H1 (cell line): ENCODE measurements at regions not wholly inside any gene's neighbourhood (a gene's known extent, or its start where the extent isn't known, plus 50 kb on each side); places are given as distances from the start of the nearest gene placed in this dataset.

ENCODE experiments used
- CBX8 ChIP-seq: fragments of 300-800, 300-1000 bp; sonication (generic); IDR thresholded peaks from 2 replicates; pipeline ENCODE4 v1.7.1; 2016; ENCODE audit warnings: low read depth, low read length, borderline replicate concordance
- CREB1 ChIP-seq: IDR thresholded peaks from 2 replicates; pipeline ENCODE4 v1.6.1; 2012; ENCODE audit warnings: inconsistent platforms
- CTBP2 ChIP-seq: IDR thresholded peaks from 2 replicates; pipeline ENCODE4 v1.7.0; 2011; ENCODE audit warnings: borderline replicate concordance, mild to moderate bottlenecking, moderate library complexity, mixed read lengths, low read length; ENCODE audit not compliant: insufficient read depth, insufficient read length
- E2F6 ChIP-seq: IDR thresholded peaks from 2 replicates; pipeline ENCODE4 v1.6.1; 2012; ENCODE audit warnings: inconsistent platforms
- EGR1 ChIP-seq: IDR thresholded peaks from 2 replicates; pipeline ENCODE4 v1.6.1; 2011; ENCODE audit warnings: low read depth, low read length, borderline replicate concordance
- HDAC6 ChIP-seq: IDR thresholded peaks from one replicate; pipeline ENCODE4 v1.7.1; 2012; ENCODE audit warnings: low read depth, mild to moderate bottlenecking, inconsistent platforms, low read length, moderate library complexity
- KDM5A ChIP-seq: fragments of 200-600 bp; IDR thresholded peaks from 2 replicates; pipeline ENCODE4 v1.7.1; 2012; ENCODE audit warnings: mild to moderate bottlenecking, low read length, inconsistent platforms, mixed read lengths
- MAFK ChIP-seq: IDR thresholded peaks from 2 replicates; pipeline ENCODE4 v1.6.1; 2012; ENCODE audit warnings: low read depth, mild to moderate bottlenecking, improper control_type of control experiment, low read length
- NANOG ChIP-seq: IDR thresholded peaks from 2 replicates; pipeline ENCODE4 v1.6.1; 2011; ENCODE audit warnings: low read length, low read depth, mild to moderate bottlenecking, inconsistent platforms; ENCODE audit not compliant: insufficient read depth, poor library complexity, severe bottlenecking
- POLR2AphosphoS5 ChIP-seq: IDR thresholded peaks from 2 replicates; pipeline ENCODE4 v1.6.1; 2011; ENCODE audit warnings: low read depth, low read length
- RXRA ChIP-seq: IDR thresholded peaks from 2 replicates; pipeline ENCODE4 v1.6.1; 2011; ENCODE audit warnings: low read depth, mild to moderate bottlenecking, low read length, moderate library complexity; ENCODE audit not compliant: insufficient read depth
- SP2 ChIP-seq: IDR thresholded peaks from 2 replicates; pipeline ENCODE4 v1.6.1; 2012; ENCODE audit warnings: mild to moderate bottlenecking, low read length, inconsistent platforms
- SP4 ChIP-seq: IDR thresholded peaks from 2 replicates; pipeline ENCODE4 v1.6.1; 2012; ENCODE audit warnings: low read length, inconsistent platforms
- TBP ChIP-seq: IDR thresholded peaks from 2 replicates; pipeline ENCODE4 v1.6.1; 2011; ENCODE audit warnings: low read depth, low read length, improper control_type of control experiment
- USF2 ChIP-seq: IDR thresholded peaks from 2 replicates; pipeline ENCODE4 v1.6.1; 2011; ENCODE audit warnings: low read length, improper control_type of control experiment
- ZNF274 ChIP-seq: IDR thresholded peaks from 2 replicates; pipeline ENCODE4 v1.7.0; 2012; ENCODE audit warnings: low read length, borderline replicate concordance; ENCODE audit errors: extremely low read depth
- TF ChIP-seq, protein P1 (sequence below): IDR thresholded peaks from 2 replicates; pipeline ENCODE4 v1.6.1; 2012; ENCODE audit warnings: inconsistent platforms
- TF ChIP-seq, protein P2 (sequence below), 3 experiments: IDR thresholded peaks; 1 replicate in 2 of 3; 2 replicates in 1 of 3; pipeline versions ENCODE4 v1.5.1 to v1.6.1; 2011; ENCODE audit warnings: low read length in 3 of 3, mild to moderate bottlenecking in 3 of 3, inconsistent platforms in 2 of 3, low read depth in 1 of 3, moderate library complexity in 1 of 3; ENCODE audit not compliant: insufficient read depth in 1 of 3; ENCODE audit errors: control extremely low read depth in 1 of 3

DNA sequence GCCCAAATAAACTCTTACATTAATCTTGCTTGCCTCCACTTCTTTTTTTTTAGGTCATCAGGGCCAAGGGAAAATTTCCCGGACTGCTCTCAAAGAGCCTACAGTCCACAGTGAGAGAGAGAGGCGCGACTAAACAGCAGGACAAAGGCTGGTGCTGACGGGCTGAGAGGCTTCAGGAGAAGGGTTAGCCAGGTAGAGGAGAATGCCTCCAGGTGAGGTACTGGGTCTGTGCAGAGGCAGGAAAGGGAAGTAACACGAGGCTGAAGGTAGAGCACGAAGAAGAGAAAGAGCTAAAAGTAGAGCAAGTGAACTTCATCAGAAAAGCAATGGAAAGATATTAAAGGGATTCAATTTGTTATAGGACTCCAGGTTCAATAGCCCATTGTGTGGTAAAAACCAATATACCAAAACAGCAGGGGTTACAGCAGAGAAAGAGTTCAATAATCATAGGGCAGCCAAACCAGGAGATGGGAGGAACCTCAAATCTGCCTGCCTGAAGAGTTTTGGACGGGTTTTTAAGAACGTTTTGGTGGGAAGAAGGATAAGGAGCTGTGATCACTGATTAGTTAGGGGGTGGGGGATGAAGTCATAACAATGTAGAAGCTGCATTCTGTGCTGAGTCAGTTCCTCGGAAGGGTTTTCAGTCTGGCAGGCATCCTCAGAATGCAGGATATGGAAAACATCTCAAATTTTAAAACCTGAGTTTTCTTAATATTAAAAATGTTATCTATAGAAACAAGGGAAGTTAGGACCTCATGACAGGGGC, 171.5 kb downstream of the AKR1D1 start (continued):
- TF ChIP-seq USF2 (no peak), CTBP2 (no peak), RXRA (no peak), MAFK (no peak), KDM5A (no peak), ZNF274 (no peak), EGR1 (no peak), SP2 (no peak), POLR2AphosphoS5 (no peak), TBP (peak; percentile 61; the same call in 1 of the 2 replicates), HDAC6 (no peak), SP4 (no peak), CREB1 (no peak), E2F6 (0 out of 2 replicates have a peak, but pooled peaks have one; percentile 31), NANOG (no peak), CBX8 (no peak)
- TF ChIP-seq, protein P1, sequence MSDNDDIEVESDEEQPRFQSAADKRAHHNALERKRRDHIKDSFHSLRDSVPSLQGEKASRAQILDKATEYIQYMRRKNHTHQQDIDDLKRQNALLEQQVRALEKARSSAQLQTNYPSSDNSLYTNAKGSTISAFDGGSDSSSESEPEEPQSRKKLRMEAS, result peak; percentile 69; the same call in 1 of the 2 replicates
- TF ChIP-seq, protein P2, sequence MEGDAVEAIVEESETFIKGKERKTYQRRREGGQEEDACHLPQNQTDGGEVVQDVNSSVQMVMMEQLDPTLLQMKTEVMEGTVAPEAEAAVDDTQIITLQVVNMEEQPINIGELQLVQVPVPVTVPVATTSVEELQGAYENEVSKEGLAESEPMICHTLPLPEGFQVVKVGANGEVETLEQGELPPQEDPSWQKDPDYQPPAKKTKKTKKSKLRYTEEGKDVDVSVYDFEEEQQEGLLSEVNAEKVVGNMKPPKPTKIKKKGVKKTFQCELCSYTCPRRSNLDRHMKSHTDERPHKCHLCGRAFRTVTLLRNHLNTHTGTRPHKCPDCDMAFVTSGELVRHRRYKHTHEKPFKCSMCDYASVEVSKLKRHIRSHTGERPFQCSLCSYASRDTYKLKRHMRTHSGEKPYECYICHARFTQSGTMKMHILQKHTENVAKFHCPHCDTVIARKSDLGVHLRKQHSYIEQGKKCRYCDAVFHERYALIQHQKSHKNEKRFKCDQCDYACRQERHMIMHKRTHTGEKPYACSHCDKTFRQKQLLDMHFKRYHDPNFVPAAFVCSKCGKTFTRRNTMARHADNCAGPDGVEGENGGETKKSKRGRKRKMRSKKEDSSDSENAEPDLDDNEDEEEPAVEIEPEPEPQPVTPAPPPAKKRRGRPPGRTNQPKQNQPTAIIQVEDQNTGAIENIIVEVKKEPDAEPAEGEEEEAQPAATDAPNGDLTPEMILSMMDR (IDR thresholded peaks at IDR 0.05; ENCODE audit: control extremely low read depth in 1 of 3, insufficient read depth in 1 of 3, low read depth in 1 of 3, low read length in 3 of 3), result no peak
